OCI-LY1 (cell line): ENCODE measurements at regions not wholly inside any gene's neighbourhood (a gene's known extent, or its start where the extent isn't known, plus 50 kb on each side); places are given as distances from the start of the nearest gene placed in this dataset.

Experiments
- H2AFZ ChIP-seq: fragments of 200-600 bp; sonication (generic), shearing (Covaris generic); 2 replicates; pipeline ENCODE4 v1.6.0; 2014; ENCODE audit warnings: antibody characterized with exemption, mild to moderate bottlenecking, low read length
- H3F3A ChIP-seq: fragments of 200-600 bp; sonication (generic), shearing (Covaris generic); 2 replicates; pipeline ENCODE4 v1.6.0; 2014; ENCODE audit warnings: mild to moderate bottlenecking, antibody characterized with exemption, low read length, moderate library complexity; ENCODE audit not compliant: insufficient read depth
- H3K27ac ChIP-seq: fragments of 200-600 bp; sonication (generic); 2 replicates; pipeline ENCODE4 v1.5.1; 2014; ENCODE audit warnings: low read length, mixed run types, mild to moderate bottlenecking, low read depth; ENCODE audit not compliant: poor library complexity, severe bottlenecking
- H3K27me3 ChIP-seq: fragments of 200-600 bp; sonication (generic); 2 replicates; pipeline ENCODE4 v1.6.0; 2014; ENCODE audit warnings: antibody characterized with exemption, mild to moderate bottlenecking, low read length, moderate library complexity; ENCODE audit not compliant: insufficient read depth
- H3K36me3 ChIP-seq: fragments of 200-600 bp; sonication (generic); 2 replicates; pipeline ENCODE4 v1.6.1; 2014; ENCODE audit warnings: mild to moderate bottlenecking, antibody characterized with exemption, low read length, moderate library complexity, mixed read lengths; ENCODE audit not compliant: insufficient read depth
- H3K4me1 ChIP-seq: fragments of 200-600 bp; sonication (generic); 2 replicates; pipeline ENCODE4 v1.5.1; 2014; ENCODE audit warnings: mild to moderate bottlenecking, low read length, moderate library complexity; ENCODE audit not compliant: insufficient read depth, severe bottlenecking
- H3K4me2 ChIP-seq: fragments of 200-600 bp; sonication (generic), shearing (Covaris generic); 2 replicates; pipeline ENCODE4 v1.6.1; 2014; ENCODE audit warnings: low read length
- H3K4me3 ChIP-seq: fragments of 200-600 bp; sonication (generic); 2 replicates; pipeline ENCODE4 v1.5.1; 2014; ENCODE audit warnings: low read length, low read depth, mild to moderate bottlenecking, mixed read lengths; ENCODE audit not compliant: poor library complexity, severe bottlenecking
- H3K79me2 ChIP-seq: fragments of 200-600 bp; shearing (Covaris generic); 2 replicates; pipeline ENCODE4 v1.6.1; 2016; ENCODE audit warnings: mixed run types, low read length, mixed read lengths; ENCODE audit not compliant: insufficient read depth
- H3K9ac ChIP-seq: fragments of 200-600 bp; sonication (generic), shearing (Covaris generic); 2 replicates; pipeline ENCODE4 v1.6.1; 2014; ENCODE audit warnings: mild to moderate bottlenecking, low read length, mixed read lengths
- H3K9me2 ChIP-seq: fragments of 200-600 bp; sonication (generic), shearing (Covaris generic); 2 replicates; pipeline ENCODE4 v1.6.1; 2014; ENCODE audit warnings: low read depth, mild to moderate bottlenecking, low read length, mixed read lengths
- H3K9me3 ChIP-seq: fragments of 200-600 bp; shearing (Covaris generic); 2 replicates; pipeline ENCODE4 v1.6.1; 2014; ENCODE audit warnings: low read length, mixed read lengths
- H4K20me1 ChIP-seq: fragments of 200-600 bp; sonication (generic), shearing (Covaris generic); 2 replicates; pipeline ENCODE4 v1.6.0; 2016; ENCODE audit warnings: mild to moderate bottlenecking, low read length; ENCODE audit not compliant: insufficient read depth
- EZH2 ChIP-seq: fragments of 200-600 bp; sonication (generic), shearing (Covaris generic); IDR thresholded peaks from 2 replicates; pipeline ENCODE4 v1.8.0; 2017; ENCODE audit warnings: borderline replicate concordance, mixed run types, mild to moderate bottlenecking, antibody characterized with exemption, low read length, moderate library complexity, mixed read lengths
- TF ChIP-seq, protein P1 (sequence below): fragments of 200-600 bp; sonication (generic), shearing (Covaris generic); IDR thresholded peaks from 2 replicates; pipeline ENCODE4 v1.5.1; 2017; ENCODE audit warnings: mild to moderate bottlenecking, antibody characterized with exemption, low read length, moderate library complexity, mixed read lengths

DNA sequence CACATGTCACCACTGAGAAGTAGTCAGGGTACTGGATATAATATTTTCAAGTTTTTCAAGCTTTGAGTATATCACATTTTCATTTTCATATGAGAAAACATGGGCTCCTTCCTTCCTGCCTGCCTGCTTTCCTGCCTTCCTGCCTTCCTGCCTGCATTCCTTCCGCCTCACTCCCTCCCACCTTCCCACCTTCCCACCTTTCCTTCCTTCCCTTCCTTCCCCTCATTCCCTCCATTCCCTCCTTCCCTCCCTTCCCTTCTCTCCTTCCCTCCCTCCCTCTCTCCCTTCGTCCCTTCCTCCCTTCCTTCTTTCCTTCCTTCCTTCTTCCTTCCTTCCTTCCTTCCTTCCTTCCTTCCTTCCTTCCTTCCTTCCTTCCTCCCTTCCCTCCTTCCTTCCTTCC is 175.3 kb downstream of the HMHB1 start:
- H3K4me3 ChIP-seq, result no peak overlapping the region
- H3K27ac ChIP-seq, result no peak overlapping the region
- no peaks in the 10 kb centered on the region for H3K9me2 ChIP-seq
- H3K36me3 ChIP-seq, result no peaks in the 10 kb centered on the region
- H3K79me2 ChIP-seq, result no peaks in the 10 kb centered on the region
- no peaks in the 10 kb centered on the region for H4K20me1 ChIP-seq
- no peak overlapping the region for H2AFZ ChIP-seq
- no peak overlapping the region for H3K4me2 ChIP-seq
- TF ChIP-seq, protein P1, sequence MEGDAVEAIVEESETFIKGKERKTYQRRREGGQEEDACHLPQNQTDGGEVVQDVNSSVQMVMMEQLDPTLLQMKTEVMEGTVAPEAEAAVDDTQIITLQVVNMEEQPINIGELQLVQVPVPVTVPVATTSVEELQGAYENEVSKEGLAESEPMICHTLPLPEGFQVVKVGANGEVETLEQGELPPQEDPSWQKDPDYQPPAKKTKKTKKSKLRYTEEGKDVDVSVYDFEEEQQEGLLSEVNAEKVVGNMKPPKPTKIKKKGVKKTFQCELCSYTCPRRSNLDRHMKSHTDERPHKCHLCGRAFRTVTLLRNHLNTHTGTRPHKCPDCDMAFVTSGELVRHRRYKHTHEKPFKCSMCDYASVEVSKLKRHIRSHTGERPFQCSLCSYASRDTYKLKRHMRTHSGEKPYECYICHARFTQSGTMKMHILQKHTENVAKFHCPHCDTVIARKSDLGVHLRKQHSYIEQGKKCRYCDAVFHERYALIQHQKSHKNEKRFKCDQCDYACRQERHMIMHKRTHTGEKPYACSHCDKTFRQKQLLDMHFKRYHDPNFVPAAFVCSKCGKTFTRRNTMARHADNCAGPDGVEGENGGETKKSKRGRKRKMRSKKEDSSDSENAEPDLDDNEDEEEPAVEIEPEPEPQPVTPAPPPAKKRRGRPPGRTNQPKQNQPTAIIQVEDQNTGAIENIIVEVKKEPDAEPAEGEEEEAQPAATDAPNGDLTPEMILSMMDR, result no peak
- no peak for TF ChIP-seq EZH2
- no peaks in the 10 kb centered on the region for H3F3A ChIP-seq
- no peaks in the 10 kb centered on the region for H3K9me3 ChIP-seq
- no peaks in the 10 kb centered on the region for H3K27me3 ChIP-seq
- H3K4me1 ChIP-seq, result no peaks in the 10 kb centered on the region
- no peak overlapping the region for H3K9ac ChIP-seq

DNA sequence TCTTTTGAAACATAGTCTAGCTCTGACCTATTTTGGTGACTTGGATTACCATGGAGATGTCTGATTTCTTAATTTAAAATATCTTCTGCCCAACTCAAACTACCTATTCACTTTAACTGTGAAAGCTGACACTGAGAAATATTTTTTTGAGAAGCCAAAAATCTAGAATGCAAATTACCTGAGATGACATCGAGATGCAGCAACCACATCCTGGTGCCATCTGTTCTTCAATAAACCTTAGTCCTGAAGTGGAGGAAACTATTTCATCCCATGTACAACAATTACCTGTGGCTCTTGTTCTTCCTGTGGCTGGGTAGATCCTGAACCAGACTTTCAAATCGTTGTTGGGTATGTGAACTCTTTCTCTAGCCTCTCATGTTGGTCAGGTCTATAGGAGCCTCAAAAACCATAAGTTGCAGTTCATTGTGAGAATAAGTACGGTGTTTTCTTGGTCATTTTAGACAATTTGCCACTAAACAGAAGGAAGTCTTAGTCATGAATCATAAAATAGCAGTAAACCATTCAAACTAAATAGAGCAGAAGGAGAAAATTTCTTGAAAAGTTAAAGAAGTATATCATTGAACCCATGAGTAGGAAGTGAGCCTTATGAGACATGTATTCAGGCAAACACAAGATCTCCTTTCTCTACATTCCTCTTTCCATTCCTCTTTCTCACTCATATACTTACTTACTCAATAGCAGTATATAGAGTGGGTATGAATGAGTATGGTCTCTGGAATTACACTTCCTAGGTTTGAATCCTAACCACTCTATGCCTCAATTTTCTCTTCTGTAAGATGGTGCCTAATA is 176.0 kb downstream of the HMHB1 start:
- no peaks in the 10 kb centered on the region for H3K9me2 ChIP-seq
- no peaks in the 10 kb centered on the region for H3K27me3 ChIP-seq
- H3K4me1 ChIP-seq, result no peaks in the 10 kb centered on the region
- H2AFZ ChIP-seq, result no peak overlapping the region
- no peak overlapping the region for H3K4me3 ChIP-seq
- no peaks in the 10 kb centered on the region for H3F3A ChIP-seq
- no peaks in the 10 kb centered on the region for H4K20me1 ChIP-seq
- no peak overlapping the region for H3K27ac ChIP-seq
- no peak overlapping the region for H3K4me2 ChIP-seq
- H3K79me2 ChIP-seq, result no peaks in the 10 kb centered on the region
- no peak overlapping the region for H3K9ac ChIP-seq
- no peaks in the 10 kb centered on the region for H3K9me3 ChIP-seq
- no peak for TF ChIP-seq EZH2
- H3K36me3 ChIP-seq, result no peaks in the 10 kb centered on the region

DNA sequence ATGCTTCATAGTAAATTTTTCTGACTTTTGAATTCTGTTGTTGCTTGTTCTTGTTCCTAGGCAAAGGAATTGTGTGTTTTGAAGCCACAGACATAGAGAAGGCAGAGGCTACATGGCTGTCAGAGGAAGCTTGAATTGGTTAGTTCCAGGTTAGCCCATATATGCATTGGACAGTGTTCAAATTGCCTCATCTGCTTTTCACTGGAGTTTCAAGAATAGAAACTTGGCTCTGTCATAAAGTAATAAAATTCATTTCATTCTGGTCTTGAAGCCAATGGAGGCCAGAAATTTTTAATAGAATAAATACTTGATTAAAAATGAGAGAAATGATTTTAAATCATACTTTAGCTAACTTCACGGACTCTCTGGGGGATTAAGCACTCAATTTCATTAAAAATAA is 178.0 kb downstream of the YIPF5 start:
- no peaks in the 10 kb centered on the region for H3K9me3 ChIP-seq
- H3K27ac ChIP-seq, result no peak overlapping the region
- no peaks in the 10 kb centered on the region for H3K9me2 ChIP-seq
- no peaks in the 10 kb centered on the region for H3F3A ChIP-seq
- no peaks in the 10 kb centered on the region for H3K79me2 ChIP-seq
- no peak overlapping the region for H3K9ac ChIP-seq
- H3K27me3 ChIP-seq, result no peaks in the 10 kb centered on the region
- H3K4me1 ChIP-seq, result no peaks in the 10 kb centered on the region
- no peak overlapping the region for H2AFZ ChIP-seq
- TF ChIP-seq, protein P1, result no peak
- TF ChIP-seq EZH2, result no peak
- no peak overlapping the region for H3K4me3 ChIP-seq
- no peaks in the 10 kb centered on the region for H3K36me3 ChIP-seq
- no peaks in the 10 kb centered on the region for H4K20me1 ChIP-seq
- no peak overlapping the region for H3K4me2 ChIP-seq

DNA sequence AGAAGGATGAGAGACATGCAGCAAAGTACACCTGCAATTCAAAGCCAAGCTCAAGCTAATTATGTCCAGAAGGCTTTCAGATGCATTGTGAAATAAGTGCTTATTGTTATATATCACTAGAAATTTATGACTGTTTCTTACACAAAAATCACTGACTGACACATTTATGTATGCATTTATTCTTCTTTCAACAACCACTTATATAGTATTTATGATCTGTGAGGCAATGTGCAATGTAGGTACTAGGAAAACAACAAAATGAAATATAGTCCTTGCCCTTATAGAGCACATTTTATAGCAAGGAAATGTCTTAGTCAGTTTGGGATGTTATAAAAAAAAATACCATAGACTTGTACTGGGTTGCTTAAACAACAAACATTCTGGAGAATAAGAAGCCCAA is 167.6 kb downstream of the YIPF5 start:
- H3K9me2 ChIP-seq, result no peaks in the 10 kb centered on the region
- no peak overlapping the region for H3K4me2 ChIP-seq
- H3K27ac ChIP-seq, result no peak overlapping the region
- no peaks in the 10 kb centered on the region for H3K79me2 ChIP-seq
- H3K36me3 ChIP-seq, result no peaks in the 10 kb centered on the region
- H3F3A ChIP-seq, result no peaks in the 10 kb centered on the region
- H3K27me3 ChIP-seq, result no peaks in the 10 kb centered on the region
- H4K20me1 ChIP-seq, result no peaks in the 10 kb centered on the region
- no peak overlapping the region for H3K9ac ChIP-seq
- H3K4me3 ChIP-seq, result no peak overlapping the region
- H3K4me1 ChIP-seq, result no peaks in the 10 kb centered on the region
- TF ChIP-seq, protein P1, result no peak
- no peak for TF ChIP-seq EZH2
- H2AFZ ChIP-seq, result no peak overlapping the region
- H3K9me3 ChIP-seq, result no peaks in the 10 kb centered on the region
